GM19035 (cell line): ENCODE measurements at regions not wholly inside any gene's neighbourhood (a gene's known extent, or its start where the extent isn't known, plus 50 kb on each side); places are given as distances from the start of the nearest gene placed in this dataset.
"Not testable (repeated sequence)": the region's sequence is repeated elsewhere in the genome, so short reads cannot be mapped to it uniquely, and the experiment has no call there.

ENCODE experiments used
- ATAC-seq: cut with Tn5 transposase; IDR thresholded peaks from one replicate; pipeline ENCODE4 v1.9.1; 2021; ENCODE audit not compliant: unreplicated experiment

DNA sequence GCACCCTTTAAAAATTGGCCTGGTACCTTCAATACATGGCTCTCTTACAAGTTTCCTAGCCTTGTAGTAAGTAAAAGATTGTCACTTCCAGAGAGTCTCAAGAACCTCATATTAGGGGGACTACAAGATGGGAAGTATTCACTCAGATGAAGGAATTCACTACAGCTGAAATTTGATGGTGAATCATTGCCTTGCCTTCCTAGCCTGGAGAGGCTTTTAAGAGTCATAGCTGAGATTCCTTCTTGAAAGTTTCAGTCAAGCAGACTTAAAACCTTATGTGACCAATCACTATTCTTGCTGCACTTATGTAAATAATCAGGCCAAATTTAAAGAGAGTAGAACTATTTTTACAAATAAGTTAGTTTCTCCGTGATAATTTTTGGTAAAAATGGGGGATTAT, 451.6 kb downstream of the TRHDE start:
- no peak for ATAC-seq

GRCh38 chr12:72729451-72730010, 457.4 kb downstream of the TRHDE start:
- ATAC-seq, result no peak

DNA sequence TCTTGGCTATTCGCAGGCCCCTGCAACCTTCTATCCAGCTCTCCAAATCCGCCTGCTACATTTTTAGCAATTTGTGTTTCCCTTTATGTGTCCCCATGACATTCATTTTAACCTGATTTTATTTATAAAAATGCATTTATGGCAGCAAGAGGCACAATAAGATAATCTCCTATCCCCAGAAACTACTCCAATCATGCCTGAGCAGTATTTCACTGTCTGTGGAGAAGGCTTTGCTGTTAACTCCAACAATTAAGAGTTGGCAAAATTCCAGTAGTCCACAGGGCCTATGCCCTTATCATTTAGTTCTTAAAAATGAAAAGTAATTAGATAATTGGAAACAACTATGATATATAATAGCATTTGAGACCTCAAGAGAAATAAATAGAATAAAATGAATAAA, 462.4 kb downstream of the TRHDE start:
- ATAC-seq, result no peak

DNA sequence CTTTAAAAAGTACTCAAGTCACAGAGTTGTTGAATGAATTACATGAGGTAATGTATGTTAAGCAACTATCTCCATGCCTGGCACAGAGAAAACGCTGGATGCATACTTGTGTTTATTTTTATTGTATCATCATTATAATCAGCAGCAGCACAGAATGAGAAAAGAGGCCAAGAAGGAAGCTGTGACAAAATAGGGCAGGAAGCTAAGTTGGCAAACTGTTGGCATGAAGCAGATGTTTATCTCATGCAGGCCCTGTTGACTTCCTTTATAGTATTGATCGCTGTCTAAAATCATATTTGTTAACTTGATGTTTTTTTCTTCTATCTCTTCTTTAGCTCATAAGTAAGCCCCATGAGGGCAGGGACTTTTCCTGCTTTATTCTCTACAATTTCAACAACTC, 466.6 kb downstream of the TRHDE start:
- no peak for ATAC-seq

- no peak for ATAC-seq
Measured at GRCh38 chr12:72740064-72740463, 467.9 kb downstream of the TRHDE start.

DNA sequence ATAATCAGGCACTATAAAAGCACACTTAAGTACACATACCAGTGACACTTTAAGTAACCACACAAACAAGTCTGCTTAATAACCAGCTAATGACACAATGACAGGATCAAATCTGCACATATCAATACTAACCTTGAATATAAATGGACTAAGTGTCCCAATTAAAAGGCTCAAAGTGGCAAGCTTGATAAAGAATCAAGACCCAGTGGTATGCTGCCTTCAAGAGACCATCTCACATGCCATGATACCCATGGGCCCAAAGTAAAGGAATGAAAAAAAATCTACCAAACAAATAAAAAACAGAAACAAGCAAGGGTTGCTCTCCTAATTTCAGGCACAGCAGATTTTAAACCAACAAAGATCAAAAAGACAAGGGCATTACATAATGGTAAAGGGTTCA, 470.4 kb downstream of the TRHDE start:
- ATAC-seq, result no peak

DNA sequence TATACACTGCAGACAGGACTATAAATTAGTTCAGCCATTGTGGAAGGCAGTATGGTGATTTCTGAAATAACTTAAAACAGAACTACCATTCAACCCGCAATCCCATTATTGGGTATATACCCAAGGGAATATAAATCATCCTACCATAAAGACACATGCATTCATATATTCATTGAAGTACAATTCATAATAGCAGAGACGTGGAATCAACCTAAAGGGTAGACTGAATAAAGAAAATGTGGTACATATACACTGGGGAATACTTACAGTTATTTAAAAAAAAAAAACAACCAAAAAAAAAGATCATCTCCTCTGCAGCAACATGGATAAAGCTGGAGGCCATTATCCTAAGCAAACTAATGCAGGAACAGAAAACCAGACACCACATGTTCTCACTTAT, 473.9 kb downstream of the TRHDE start:
- no peak for ATAC-seq

DNA sequence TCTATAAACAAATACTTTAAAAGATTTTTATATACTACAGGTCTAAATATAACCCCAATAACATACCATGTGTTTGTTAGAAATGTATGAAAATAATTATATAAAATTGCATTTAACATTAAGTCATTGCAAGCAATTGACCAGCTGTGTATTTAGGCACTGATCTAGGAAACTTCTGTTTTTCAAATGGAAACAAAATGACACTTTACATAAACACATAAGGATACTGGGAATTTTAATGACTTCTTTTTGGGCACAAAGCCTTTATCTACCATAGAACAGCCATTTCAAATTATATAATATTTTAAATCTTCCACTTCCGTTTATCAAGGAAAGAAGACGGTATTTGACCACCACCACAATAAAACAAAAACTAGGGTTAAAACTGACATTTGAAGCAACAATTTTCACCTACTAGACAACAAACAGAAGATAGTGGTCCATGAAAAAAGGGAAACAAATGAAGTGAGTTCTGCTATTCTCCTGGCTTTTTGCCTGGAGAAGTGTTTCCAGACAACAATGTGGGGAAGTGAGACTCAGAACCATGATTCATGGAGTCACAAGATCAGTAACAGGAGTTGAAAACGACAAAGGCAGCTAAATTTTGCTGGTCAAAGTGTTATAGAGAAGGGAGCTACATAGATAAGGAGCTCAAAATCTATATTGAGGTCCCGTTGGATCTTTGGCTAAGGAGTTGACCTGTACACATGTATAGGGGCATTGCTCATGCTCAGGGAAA, 475.1 kb downstream of the TRHDE start:
- no peak for ATAC-seq

- no peak for ATAC-seq
Measured at GRCh38 chr12:72748971-72749370, 476.8 kb downstream of the TRHDE start.

DNA sequence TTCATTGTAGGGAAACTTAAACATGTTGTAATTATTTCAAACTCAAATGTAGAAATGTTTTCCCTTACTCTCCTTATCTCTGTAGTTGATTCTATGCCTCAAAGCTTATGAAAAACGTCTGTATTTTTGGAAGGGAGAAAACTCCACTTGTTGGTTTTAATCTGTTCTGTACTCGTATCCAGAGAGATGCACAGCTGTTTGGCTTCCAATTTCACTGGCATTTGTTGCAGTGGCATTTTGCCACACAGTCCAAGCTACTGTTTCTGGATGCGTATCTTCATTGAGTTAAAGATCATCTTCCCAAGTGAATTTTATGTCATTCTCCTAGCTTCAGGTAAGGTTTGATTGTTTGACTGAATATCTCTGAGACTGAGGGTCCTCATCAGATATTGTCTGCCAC, 481.4 kb downstream of the TRHDE start:
- no peak for ATAC-seq

DNA sequence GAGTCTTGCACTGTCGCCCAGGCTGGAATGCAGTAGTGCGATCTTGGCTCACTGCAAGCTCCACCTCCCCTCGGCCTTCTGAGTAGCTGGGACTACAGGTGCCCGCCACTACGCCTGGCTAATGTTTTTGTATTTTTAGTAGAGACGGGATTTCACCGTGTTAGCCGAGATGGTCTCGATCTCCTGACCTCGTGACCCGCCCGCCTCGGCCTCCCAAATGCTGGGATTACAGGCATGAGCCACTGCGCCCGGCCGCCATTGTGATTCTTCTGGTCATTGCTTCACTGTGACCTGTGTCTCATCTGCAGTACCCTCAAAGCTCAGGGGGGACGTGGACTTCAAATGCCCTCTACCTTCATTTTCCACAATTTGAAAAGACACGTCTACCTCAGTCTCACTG, 481.9 kb downstream of the TRHDE start:
- ATAC-seq, result not testable (repeated sequence)

DNA sequence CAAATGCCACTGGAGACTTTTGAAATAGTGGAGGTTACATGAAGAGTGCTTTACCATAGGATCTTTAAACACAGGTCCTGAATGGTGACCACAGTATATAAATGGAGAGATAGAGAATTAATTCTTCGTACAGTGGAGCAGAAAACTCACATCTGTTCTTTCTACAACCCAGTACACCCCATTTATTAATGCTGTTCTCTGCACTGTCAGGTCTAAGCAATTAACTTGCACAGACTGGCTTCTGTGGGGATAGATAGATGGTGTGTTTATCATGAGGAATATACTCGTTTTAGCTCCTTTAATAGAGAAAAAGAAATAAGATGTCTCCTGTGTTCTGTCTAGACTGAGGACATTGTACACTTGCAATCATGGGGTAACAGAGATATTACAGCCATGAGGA, 494.3 kb downstream of the TRHDE start:
- no peak for ATAC-seq

GRCh38 chr12:72774023-72774422, 501.9 kb downstream of the TRHDE start:
- ATAC-seq, result no peak

DNA sequence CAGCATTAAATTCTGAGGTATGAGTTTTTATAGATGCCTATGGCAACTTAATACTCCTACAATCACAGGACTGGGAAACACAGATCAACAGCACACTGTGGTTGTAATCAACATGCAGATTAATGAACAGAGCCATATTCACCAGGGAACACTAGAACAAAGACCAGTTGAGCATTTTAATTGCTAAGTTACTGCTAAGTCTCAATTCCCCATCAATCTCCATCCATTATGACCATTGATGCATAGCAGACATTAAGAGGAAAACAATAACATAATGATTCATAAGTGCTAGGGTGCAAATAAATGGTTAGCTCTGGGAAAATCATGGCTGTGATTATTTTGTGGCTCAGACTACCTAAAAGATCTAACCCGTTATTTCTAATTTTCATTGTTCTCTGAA, 505.6 kb downstream of the TRHDE start:
- ATAC-seq, result no peak

DNA sequence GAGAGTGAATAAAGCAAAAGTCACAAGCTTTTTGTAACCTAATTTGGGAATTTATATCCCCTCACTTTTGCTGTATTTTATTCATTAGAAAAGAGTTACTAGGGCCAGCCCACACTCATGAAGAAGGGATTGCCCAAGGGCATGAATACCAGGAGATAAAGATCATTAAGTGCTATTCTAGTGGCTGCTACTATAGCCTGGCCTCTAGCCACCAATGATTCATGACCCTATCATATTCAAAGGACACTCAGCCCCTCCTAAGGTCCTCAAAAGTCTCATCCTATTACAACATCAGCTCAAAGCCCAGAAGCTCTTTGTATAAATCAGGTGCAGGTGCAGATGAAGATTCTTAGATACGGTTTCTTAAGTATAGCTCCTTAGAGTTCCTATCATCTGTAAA, 518.1 kb downstream of the TRHDE start:
- ATAC-seq, result no peak

GRCh38 chr12:72792889-72793288, 520.7 kb downstream of the TRHDE start:
- no peak for ATAC-seq

GRCh38 chr12:72793796-72794195, 521.6 kb downstream of the TRHDE start:
- ATAC-seq, result no peak

- no peak for ATAC-seq
Measured at GRCh38 chr12:72815421-72815820, 543.3 kb downstream of the TRHDE start.

DNA sequence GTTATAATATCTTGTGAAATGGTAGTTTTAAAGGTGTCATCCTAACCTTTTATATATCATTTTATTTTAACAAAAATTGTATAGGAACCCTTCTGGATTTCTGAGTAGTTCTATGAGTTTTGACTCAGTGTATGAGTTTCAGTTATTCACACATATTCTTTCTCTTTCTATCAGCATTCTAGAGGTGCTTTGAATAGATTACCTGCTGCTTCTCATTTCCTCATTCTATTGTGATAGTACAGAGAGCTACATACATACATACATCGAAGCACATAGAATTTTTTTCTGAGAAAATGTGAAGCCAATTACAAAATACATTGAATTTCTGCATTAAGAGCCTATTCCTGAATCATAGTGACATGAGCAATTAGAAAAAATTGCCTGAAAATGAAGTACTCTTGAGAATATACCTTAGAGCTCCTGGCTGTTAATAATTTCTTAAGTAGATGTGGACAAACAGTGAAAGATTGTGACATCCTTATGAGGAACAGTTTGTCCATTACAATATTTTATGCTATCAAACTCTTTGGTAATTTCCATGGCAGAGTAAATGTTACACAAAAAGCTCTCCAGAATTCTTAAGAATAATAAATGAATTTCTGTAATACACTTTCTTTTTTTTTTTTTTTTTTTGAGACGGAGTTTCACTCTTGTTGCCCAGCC, 556.6 kb downstream of the TRHDE start:
- no peak for ATAC-seq

DNA sequence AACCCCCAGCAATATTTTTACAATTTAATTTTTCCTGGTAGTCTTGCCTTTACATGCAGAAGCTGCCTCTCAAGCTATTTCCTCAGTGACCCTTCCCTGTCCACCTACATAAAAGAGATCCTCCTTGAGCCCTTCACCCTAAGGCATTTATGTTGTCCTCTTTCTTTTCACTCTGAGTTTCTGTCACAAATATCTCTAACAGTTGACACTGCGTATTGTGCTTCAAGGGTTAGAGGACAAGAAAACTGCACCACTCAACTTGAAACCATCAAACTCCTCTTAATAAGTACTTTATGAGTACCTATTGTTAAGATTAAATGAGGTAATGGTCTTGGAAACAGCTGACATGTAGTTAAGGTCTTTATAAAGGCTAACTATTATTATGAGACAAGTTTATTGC, 557.7 kb downstream of the TRHDE start:
- no peak for ATAC-seq

DNA sequence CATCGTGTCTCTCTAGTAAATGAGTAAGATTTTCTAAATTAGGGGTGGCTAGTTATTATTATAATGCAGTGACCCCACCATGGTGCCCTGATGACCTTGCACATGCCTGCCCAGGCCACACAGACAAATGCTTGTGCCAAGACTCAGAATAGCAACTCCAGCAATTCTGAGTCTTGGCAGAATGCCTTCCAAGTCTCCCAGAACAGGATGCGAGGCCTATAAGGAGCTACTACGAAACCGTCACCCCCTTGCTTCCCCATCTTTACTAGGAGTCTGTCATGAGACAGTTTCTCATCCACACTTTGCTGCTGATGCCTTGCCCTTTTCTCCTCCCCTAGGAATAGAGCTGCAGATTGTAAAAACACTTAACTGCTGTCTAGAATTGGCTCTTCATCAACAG, 559.9 kb downstream of the TRHDE start:
- no peak for ATAC-seq

- no peak for ATAC-seq
Measured at GRCh38 chr12:72836194-72836593, 564.0 kb downstream of the TRHDE start.

GRCh38 chr12:72839696-72840095, 567.5 kb downstream of the TRHDE start:
- no peak for ATAC-seq
